NT2/D1 (cell line): ENCODE measurements at regions not wholly inside any gene's neighbourhood (a gene's known extent, or its start where the extent isn't known, plus 50 kb on each side); places are given as distances from the start of the nearest gene placed in this dataset.

Source experiments
- DNase-seq: peaks from one replicate; pipeline ENCODE4 v3.0.0-alpha.2; 2011; ENCODE audit warnings: low read depth, low spot score
- H3K27me3 ChIP-seq: 2 replicates; pipeline ENCODE4 v1.6.0; 2011; ENCODE audit warnings: mild to moderate bottlenecking; ENCODE audit not compliant: insufficient read length, insufficient read depth
- H3K36me3 ChIP-seq: 2 replicates; pipeline ENCODE4 v1.6.1; 2011; ENCODE audit warnings: mild to moderate bottlenecking, low read length, mixed read lengths; ENCODE audit not compliant: insufficient read depth, insufficient read length
- H3K4me1 ChIP-seq: 2 replicates; pipeline ENCODE4 v1.5.1; 2011; ENCODE audit not compliant: insufficient read depth, insufficient read length
- H3K4me3 ChIP-seq: 2 replicates; pipeline ENCODE4 v1.5.1; 2011; ENCODE audit warnings: low read depth; ENCODE audit not compliant: insufficient read length
- H3K9ac ChIP-seq: 2 replicates; pipeline ENCODE4 v1.6.0; 2011; ENCODE audit warnings: low read depth; ENCODE audit not compliant: insufficient read length
- H3K9me3 ChIP-seq: 2 replicates; pipeline ENCODE4 v1.5.1; 2011; ENCODE audit warnings: mild to moderate bottlenecking, low read length; ENCODE audit not compliant: insufficient read depth
- SUZ12 ChIP-seq: IDR thresholded peaks from 2 replicates; pipeline ENCODE4 v1.6.1; 2011; ENCODE audit not compliant: insufficient read length, insufficient read depth; ENCODE audit errors: extremely low read depth
- YY1 ChIP-seq: IDR thresholded peaks from 2 replicates; pipeline ENCODE4 v1.6.1; 2011; ENCODE audit not compliant: insufficient read length, insufficient read depth
- ZNF274 ChIP-seq: IDR thresholded peaks from 2 replicates; pipeline ENCODE4 v1.6.1; 2011; ENCODE audit warnings: mild to moderate bottlenecking, low read depth, low read length

- TF ChIP-seq YY1, result no peak
- TF ChIP-seq SUZ12, result no peak
- Histone ChIP-seq H3K4me1 (peaks cover 5% of the 10 kb centered on the region), H3K9ac (no peak overlapping the region), H3K27me3 (no peaks in the 10 kb centered on the region), H3K4me3 (no peak overlapping the region), H3K36me3 (no peaks in the 10 kb centered on the region), H3K9me3 (no peaks in the 10 kb centered on the region)
- no peak for DNase-seq
Measured at GRCh38 chr11:119941636-119942411, 196.1 kb downstream of the TRIM29 start.

GRCh38 chr11:119941171-119941570 is 196.7 kb downstream of the TRIM29 start:
- H3K9me3 ChIP-seq, result no peaks in the 10 kb centered on the region
- no peak overlapping the region for H3K9ac ChIP-seq
- no peak for TF ChIP-seq SUZ12
- no peak for TF ChIP-seq ZNF274
- TF ChIP-seq YY1, result no peak
- H3K4me3 ChIP-seq, result no peak overlapping the region
- no peaks in the 10 kb centered on the region for H3K27me3 ChIP-seq
- DNase-seq, result no peak
- H3K36me3 ChIP-seq, result no peaks in the 10 kb centered on the region
- H3K4me1 ChIP-seq, result peaks cover 7% of the 10 kb centered on the region

DNA sequence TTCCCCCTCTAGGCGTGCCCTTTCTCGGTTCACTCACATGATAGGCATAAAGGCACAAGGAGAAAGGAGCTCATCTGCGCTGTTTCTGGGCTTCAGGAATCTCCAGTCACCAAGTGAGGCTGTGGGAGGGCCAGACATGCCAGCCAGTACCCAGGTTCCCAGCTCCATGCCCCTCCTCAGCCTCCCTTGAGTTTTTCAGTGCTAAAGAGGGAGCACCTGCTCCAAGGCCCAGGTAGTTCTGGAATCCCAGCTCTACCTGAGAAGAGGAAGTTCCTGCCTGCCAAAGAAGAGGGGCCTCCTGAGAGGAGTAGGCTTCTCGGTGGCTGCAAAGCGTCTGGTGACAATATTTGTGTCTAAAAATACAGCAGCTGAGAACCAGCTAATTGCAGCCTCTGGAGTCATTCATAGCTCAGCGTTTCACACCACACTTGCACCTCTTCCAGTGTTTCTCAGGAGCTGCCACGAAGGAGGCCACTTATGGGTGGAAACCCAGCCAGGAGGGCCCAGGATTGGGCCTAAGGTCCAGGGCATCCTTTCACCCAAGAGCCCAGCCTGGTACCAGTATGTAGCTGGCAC is 197.4 kb downstream of the TRIM29 start:
- Histone ChIP-seq H3K4me1 (peaks cover 7% of the 10 kb centered on the region), H3K4me3 (no peak overlapping the region), H3K36me3 (no peaks in the 10 kb centered on the region), H3K27me3 (no peaks in the 10 kb centered on the region), H3K9ac (no peak overlapping the region), H3K9me3 (no peaks in the 10 kb centered on the region)
- TF ChIP-seq ZNF274 (no peak), SUZ12 (no peak), YY1 (no peak)
- DNase-seq, result no peak

DNA sequence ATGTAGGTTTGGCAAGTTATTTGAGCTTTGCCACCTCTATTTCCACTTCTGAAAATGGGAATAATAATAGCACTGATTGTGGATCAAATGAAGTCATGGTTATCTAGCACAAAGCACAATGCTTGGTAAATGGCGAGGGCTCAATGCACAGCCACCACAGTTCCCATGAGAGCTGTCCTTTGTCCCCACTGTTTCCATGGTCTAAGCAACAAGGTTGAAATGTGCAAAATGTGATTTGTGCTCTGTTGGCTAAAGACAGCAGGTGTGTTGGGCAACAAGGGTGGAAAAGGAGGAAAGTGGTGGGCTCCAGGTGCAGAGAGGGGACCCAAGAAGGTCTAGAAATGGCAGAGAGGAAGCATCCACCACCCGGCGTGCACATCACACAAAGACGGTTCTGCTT is 200.5 kb downstream of the TRIM29 start:
- no peak overlapping the region for H3K4me3 ChIP-seq
- no peaks in the 10 kb centered on the region for H3K36me3 ChIP-seq
- H3K9me3 ChIP-seq, result no peaks in the 10 kb centered on the region
- H3K27me3 ChIP-seq, result no peaks in the 10 kb centered on the region
- peaks cover 5% of the 10 kb centered on the region for H3K4me1 ChIP-seq
- no peak for DNase-seq
- TF ChIP-seq ZNF274, result no peak
- no peak for TF ChIP-seq YY1
- no peak for TF ChIP-seq SUZ12
- no peak overlapping the region for H3K9ac ChIP-seq

DNA sequence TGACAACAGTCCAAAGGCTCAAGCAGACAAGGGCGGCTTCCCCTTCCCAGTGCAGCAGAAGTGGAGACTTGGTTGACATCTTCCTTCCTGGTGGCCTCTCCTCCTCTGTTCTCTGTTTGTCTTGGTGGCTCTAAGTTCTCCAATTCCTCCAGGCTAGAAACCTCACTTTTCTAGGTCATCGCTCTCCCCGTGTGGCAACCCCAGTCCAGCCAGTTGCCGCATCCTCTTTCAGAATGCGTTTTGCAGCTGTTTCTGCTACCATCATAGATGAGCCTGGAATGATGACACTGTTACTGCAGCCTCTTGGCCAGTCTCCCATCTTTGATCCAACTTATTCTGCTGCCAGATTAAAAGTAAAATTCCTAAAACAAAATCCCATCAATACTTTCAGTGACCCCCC is 201.5 kb downstream of the TRIM29 start:
- Histone ChIP-seq H3K9me3 (no peaks in the 10 kb centered on the region), H3K9ac (no peak overlapping the region), H3K27me3 (no peaks in the 10 kb centered on the region), H3K36me3 (no peaks in the 10 kb centered on the region), H3K4me1 (peaks cover 5% of the 10 kb centered on the region), H3K4me3 (no peak overlapping the region)
- DNase-seq, result no peak
- TF ChIP-seq ZNF274 (no peak), YY1 (no peak), SUZ12 (no peak)

DNA sequence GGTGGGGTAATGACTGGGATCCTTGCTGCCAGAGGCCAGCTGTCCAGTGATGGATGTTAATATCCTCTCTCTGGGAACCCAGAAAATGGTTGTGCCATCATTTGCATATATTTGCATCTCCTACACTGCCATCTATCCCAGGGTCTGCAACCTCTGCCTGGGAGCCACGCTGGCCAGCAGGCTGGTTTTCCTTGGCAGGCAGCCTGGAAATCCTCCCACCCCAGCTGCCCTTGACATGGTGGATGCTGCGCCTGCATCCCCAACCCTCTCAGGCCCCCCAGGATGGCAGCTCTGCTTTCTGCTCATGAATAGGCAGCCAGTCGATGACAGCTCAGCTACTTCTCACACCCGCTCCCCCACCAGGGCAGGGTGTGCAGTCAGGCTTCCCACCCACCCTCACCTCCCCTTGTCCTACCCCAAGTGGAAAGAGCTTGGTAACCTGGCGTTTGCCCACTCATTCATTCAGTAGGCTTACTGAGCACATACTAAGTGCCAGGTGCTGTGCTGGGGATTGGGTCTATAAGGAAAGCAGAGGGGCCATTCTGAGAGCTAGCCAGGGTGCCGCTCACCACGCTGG is 202.5 kb downstream of the TRIM29 start:
- no peaks in the 10 kb centered on the region for H3K36me3 ChIP-seq
- TF ChIP-seq YY1 (no peak), SUZ12 (no peak), ZNF274 (no peak)
- peaks cover 5% of the 10 kb centered on the region for H3K4me1 ChIP-seq
- no peaks in the 10 kb centered on the region for H3K27me3 ChIP-seq
- H3K9me3 ChIP-seq, result no peaks in the 10 kb centered on the region
- no peak overlapping the region for H3K4me3 ChIP-seq
- DNase-seq, result no peak
- no peak overlapping the region for H3K9ac ChIP-seq

DNA sequence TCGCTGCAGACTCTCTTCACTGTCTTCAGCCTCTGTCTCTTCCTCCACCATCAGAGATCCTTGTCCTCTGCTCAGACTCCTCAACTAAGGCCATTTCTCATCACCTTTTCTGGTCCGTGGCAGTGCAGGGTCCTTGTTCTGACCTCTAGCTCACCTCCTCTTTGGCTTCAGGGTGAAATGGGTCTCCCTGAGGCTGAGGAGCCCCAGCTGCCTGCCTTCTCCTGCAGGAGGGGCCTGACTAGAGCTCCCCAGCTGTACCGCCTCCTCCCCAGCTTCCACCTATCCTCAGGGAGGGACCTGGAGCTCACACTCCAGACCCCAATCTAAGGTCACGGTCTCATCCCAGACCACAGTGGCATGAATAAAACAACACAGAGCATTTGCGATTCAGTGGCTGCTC is 203.0 kb downstream of the TRIM29 start:
- Histone ChIP-seq H3K9ac (no peak overlapping the region), H3K27me3 (no peaks in the 10 kb centered on the region), H3K9me3 (no peaks in the 10 kb centered on the region), H3K36me3 (no peaks in the 10 kb centered on the region), H3K4me1 (peaks cover 5% of the 10 kb centered on the region), H3K4me3 (no peak overlapping the region)
- TF ChIP-seq YY1 (no peak), SUZ12 (no peak), ZNF274 (no peak)
- DNase-seq, result no peak
